ENCODE measurements at regions not wholly inside any gene's neighbourhood (a gene's known extent, or its start where the extent isn't known, plus 50 kb on each side); places are given as distances from the start of the nearest gene placed in this dataset.
A peak's percentile ranks its signal among the peaks of the same experiment; 100 is the strongest.
"Not testable (repeated sequence)": the region's sequence is repeated elsewhere in the genome, so short reads cannot be mapped to it uniquely, and the experiment has no call there.

GRCh38 chr13:65929436-65929835 is 1300.7 kb downstream of the PCDH9 start:
- Histone ChIP-seq H3K27me3 (ENCODE audit: insufficient read depth, low read depth, severe bottlenecking) (no peaks in the 10 kb centered on the region), H3K27ac (no peak overlapping the region), H3K4me3 (ENCODE audit: low read depth, low read length) (no peak overlapping the region), H3K9me3 (ENCODE audit: severe bottlenecking) (no peaks in the 10 kb centered on the region), H3K36me3 (no peaks in the 10 kb centered on the region)
- no peak for TF ChIP-seq CTCF (IDR thresholded peaks at IDR 0.05; ENCODE audit: low read depth, low read length)
- DNase-seq: no peak

GRCh38 chr13:65926750-65927171 is 1303.4 kb downstream of the PCDH9 start:
- no peaks in the 10 kb centered on the region for H3K9me3 ChIP-seq (ENCODE audit: severe bottlenecking)
- H3K36me3 ChIP-seq: no peaks in the 10 kb centered on the region
- no peak overlapping the region for H3K4me3 ChIP-seq (ENCODE audit: low read depth, low read length)
- TF ChIP-seq CTCF (IDR thresholded peaks at IDR 0.05; ENCODE audit: low read depth, low read length): peak; percentile 46
- DNase-seq: peak; percentile 10
- H3K27me3 ChIP-seq (ENCODE audit: insufficient read depth, low read depth, severe bottlenecking): no peaks in the 10 kb centered on the region
- no peak overlapping the region for H3K27ac ChIP-seq

GRCh38 chr13:65922846-65923245 is 1307.3 kb downstream of the PCDH9 start:
- H3K4me3 ChIP-seq (ENCODE audit: low read depth, low read length); DNase-seq; H3K36me3 ChIP-seq; H3K27ac ChIP-seq; H3K27me3 ChIP-seq (ENCODE audit: insufficient read depth, low read depth, severe bottlenecking); H3K9me3 ChIP-seq (ENCODE audit: severe bottlenecking): not testable (repeated sequence)

- H3K9me3 ChIP-seq (ENCODE audit: severe bottlenecking): no peaks in the 10 kb centered on the region
- H3K27ac ChIP-seq: no peak overlapping the region
- no peaks in the 10 kb centered on the region for H3K27me3 ChIP-seq (ENCODE audit: insufficient read depth, low read depth, severe bottlenecking)
- no peak overlapping the region for H3K4me3 ChIP-seq (ENCODE audit: low read depth, low read length)
- TF ChIP-seq CTCF (IDR thresholded peaks at IDR 0.05; ENCODE audit: low read depth, low read length): no peak
- no peaks in the 10 kb centered on the region for H3K36me3 ChIP-seq
- DNase-seq: no peak
Measured at GRCh38 chr13:65921933-65922332, 1308.2 kb downstream of the PCDH9 start.

DNA sequence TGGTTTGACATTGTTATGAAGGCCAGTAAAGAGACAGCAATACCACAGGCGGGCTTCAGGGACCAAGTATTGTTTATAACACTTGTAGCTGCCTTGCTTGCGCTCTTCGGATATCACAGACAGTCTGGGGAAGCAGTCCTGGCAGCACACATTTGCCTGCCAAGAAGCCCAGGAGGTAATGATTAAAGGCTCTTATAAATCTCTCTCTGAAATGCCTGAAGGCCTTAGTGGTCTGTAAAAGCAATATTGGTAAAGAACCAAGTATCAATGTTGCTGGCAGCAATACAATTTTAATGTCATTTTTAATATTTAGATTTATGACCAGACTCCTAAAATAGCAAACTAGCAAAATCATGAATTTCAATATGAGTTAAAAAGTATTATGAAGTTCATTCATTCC is 1312.4 kb downstream of the PCDH9 start:
- no peak for DNase-seq
- no peaks in the 10 kb centered on the region for H3K36me3 ChIP-seq
- H3K4me3 ChIP-seq (ENCODE audit: low read depth, low read length): no peak overlapping the region
- no peaks in the 10 kb centered on the region for H3K9me3 ChIP-seq (ENCODE audit: severe bottlenecking)
- no peak overlapping the region for H3K27ac ChIP-seq
- no peaks in the 10 kb centered on the region for H3K27me3 ChIP-seq (ENCODE audit: insufficient read depth, low read depth, severe bottlenecking)
- TF ChIP-seq CTCF (IDR thresholded peaks at IDR 0.05; ENCODE audit: low read depth, low read length): no peak

GRCh38 chr13:65915195-65915594 is 1314.9 kb downstream of the PCDH9 start:
- no peak for DNase-seq
- Histone ChIP-seq H3K9me3 (ENCODE audit: severe bottlenecking) (no peaks in the 10 kb centered on the region), H3K36me3 (no peaks in the 10 kb centered on the region), H3K27me3 (ENCODE audit: insufficient read depth, low read depth, severe bottlenecking) (no peaks in the 10 kb centered on the region), H3K4me3 (ENCODE audit: low read depth, low read length) (no peak overlapping the region), H3K27ac (no peak overlapping the region)
- TF ChIP-seq CTCF (IDR thresholded peaks at IDR 0.05; ENCODE audit: low read depth, low read length): no peak
